ENCODE measurements at regions not wholly inside any gene's neighbourhood (a gene's known extent, or its start where the extent isn't known, plus 50 kb on each side); places are given as distances from the start of the nearest gene placed in this dataset.

- TF ChIP-seq CTCF (IDR thresholded peaks at IDR 0.05): no peak
- no peak for TF ChIP-seq POLR2A (IDR thresholded peaks at IDR 0.05)
Measured at GRCh38 chr5:176151281-176151680, 86.9 kb upstream of the SIMC1 start.
